Thyroid gland (tissue), 4 donors: ENCODE measurements at regions not wholly inside any gene's neighbourhood (a gene's known extent, or its start where the extent isn't known, plus 50 kb on each side); places are given as distances from the start of the nearest gene placed in this dataset.

ENCODE experiments used
- CTCF ChIP-seq, 6 experiments: fragments of 200-600 bp in 3 of 6; fragments of 450-650 bp in 3 of 6; sonication (generic) in 3 of 6; IDR thresholded peaks; one replicate each; pipeline ENCODE4 v1.5.1; 2016 to 2019; ENCODE audit warnings: antibody characterized with exemption in 6 of 6, mild to moderate bottlenecking in 2 of 6, inconsistent platforms in 1 of 6, moderate library complexity in 1 of 6
- POLR2A ChIP-seq, 2 donors: fragments of 450-650 bp; IDR thresholded peaks; one replicate each; pipeline ENCODE4 v1.6.1; 2017; ENCODE audit warnings: antibody characterized with exemption in 2 of 2, mild to moderate bottlenecking in 2 of 2, moderate library complexity in 1 of 2

DNA sequence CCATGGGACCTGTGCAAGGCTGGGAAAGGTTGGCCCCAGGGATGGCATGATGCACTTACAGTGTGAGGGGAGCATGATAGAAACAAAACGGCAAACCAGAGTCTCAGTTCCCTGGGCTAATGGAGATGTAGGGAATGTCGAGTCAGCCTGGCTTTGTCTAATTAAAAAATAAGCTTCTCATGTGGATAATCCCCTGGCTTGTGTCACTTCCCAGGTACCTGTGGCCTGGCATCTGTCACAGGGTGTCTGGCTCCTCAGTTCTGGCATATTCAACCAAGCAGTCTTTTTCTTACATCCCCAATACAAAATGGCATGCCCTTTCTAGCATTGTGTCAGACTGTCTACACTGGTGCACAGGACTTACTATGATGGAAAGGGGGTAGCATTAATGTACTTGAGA is 261.4 kb downstream of the GRIN2B start:
- TF ChIP-seq CTCF (IDR thresholded peaks at IDR 0.05) (no peak), POLR2A (IDR thresholded peaks at IDR 0.05) (no peak)
